ENCODE measurements at regions not wholly inside any gene's neighbourhood (a gene's known extent, or its start where the extent isn't known, plus 50 kb on each side); places are given as distances from the start of the nearest gene placed in this dataset.
A peak's percentile ranks its signal among the peaks of the same experiment; 100 is the strongest.

- ATAC-seq = no peak
- no peaks in the 10 kb centered on the region for H3K27me3 ChIP-seq
- no peaks in the 10 kb centered on the region for H3K4me1 ChIP-seq
Measured at GRCh38 chr6:169051371-169051770, 202.3 kb downstream of the THBS2 start.

GRCh38 chr6:169048865-169049205 is 204.8 kb downstream of the THBS2 start:
- no peak for DNase-seq
- H3K9me3 ChIP-seq = no peaks in the 10 kb centered on the region
- no peaks in the 10 kb centered on the region for H3K4me1 ChIP-seq
- no peaks in the 10 kb centered on the region for H3K27me3 ChIP-seq
- H3K36me3 ChIP-seq = no peaks in the 10 kb centered on the region
- H3K4me3 ChIP-seq = no peak overlapping the region
- TF ChIP-seq CTCF (IDR thresholded peaks at IDR 0.05) = no peak
- ATAC-seq = no peak
- intact Hi-C loops (cut with DNase I) = no loop called here
- no peak overlapping the region for H3K27ac ChIP-seq

More at GRCh38 chr6:169051371-169051770, 202.3 kb downstream of the THBS2 start:
- Histone ChIP-seq H3K27ac (no peak overlapping the region), H3K4me3 (no peak overlapping the region), H3K9me3 (no peaks in the 10 kb centered on the region), H3K36me3 (no peaks in the 10 kb centered on the region)
- no peak for TF ChIP-seq CTCF (IDR thresholded peaks at IDR 0.05)
- intact Hi-C loops (cut with DNase I) = no loop called here
- DNase-seq = no peak

- Histone ChIP-seq H3K27me3 (no peaks in the 10 kb centered on the region), H3K27ac (no peak overlapping the region), H3K9me3 (no peaks in the 10 kb centered on the region), H3K36me3 (no peaks in the 10 kb centered on the region), H3K4me3 (no peak overlapping the region), H3K4me1 (no peaks in the 10 kb centered on the region)
- intact Hi-C loops (cut with DNase I) = no loop called here
- DNase-seq = peak; percentile 28
- no peak for ATAC-seq
- no peak for TF ChIP-seq CTCF (IDR thresholded peaks at IDR 0.05)
Measured at GRCh38 chr6:169048185-169048864, 205.3 kb downstream of the THBS2 start.

GRCh38 chr6:169047345-169047744 is 206.3 kb downstream of the THBS2 start:
- no peak for TF ChIP-seq CTCF (IDR thresholded peaks at IDR 0.05)
- H3K4me1 ChIP-seq = no peaks in the 10 kb centered on the region
- no peak overlapping the region for H3K27ac ChIP-seq
- H3K9me3 ChIP-seq = no peaks in the 10 kb centered on the region
- no peaks in the 10 kb centered on the region for H3K36me3 ChIP-seq
- intact Hi-C loops (cut with DNase I) = no loop called here
- no peaks in the 10 kb centered on the region for H3K27me3 ChIP-seq
- no peak overlapping the region for H3K4me3 ChIP-seq
- DNase-seq (peak; percentile 29), ATAC-seq (no peak)

- Histone ChIP-seq H3K27ac (no peak overlapping the region), H3K4me3 (no peak overlapping the region), H3K9me3 (no peaks in the 10 kb centered on the region), H3K4me1 (no peaks in the 10 kb centered on the region), H3K27me3 (no peaks in the 10 kb centered on the region), H3K36me3 (no peaks in the 10 kb centered on the region)
- DNase-seq (peak; percentile 33), ATAC-seq (no peak)
- intact Hi-C loops (cut with DNase I) = no loop called here
- TF ChIP-seq CTCF (IDR thresholded peaks at IDR 0.05) = no peak
Measured at GRCh38 chr6:169046483-169047192, 207.0 kb downstream of the THBS2 start.
